ENCODE measurements at regions not wholly inside any gene's neighbourhood (a gene's known extent, or its start where the extent isn't known, plus 50 kb on each side); places are given as distances from the start of the nearest gene placed in this dataset.

GRCh38 chr6:19551611-19552010, 285.6 kb upstream of the ID4 start:
- TF ChIP-seq CTCF (IDR thresholded peaks at IDR 0.05) (no peak), POLR2A (IDR thresholded peaks at IDR 0.05) (no peak), POLR2AphosphoS5 (IDR thresholded peaks at IDR 0.05) (no peak)

All from sigmoid colon (tissue), 4 donors.